NCI-H1092 treated with DMSO at 0.1 percent for 48 hours (cell line): ENCODE measurements at regions not wholly inside any gene's neighbourhood (a gene's known extent, or its start where the extent isn't known, plus 50 kb on each side); places are given as distances from the start of the nearest gene placed in this dataset.
"Not testable (repeated sequence)": the region's sequence is repeated elsewhere in the genome, so short reads cannot be mapped to it uniquely, and the experiment has no call there.

Source experiments
- DNase-seq: peaks from one replicate; lab custom pipeline; 2025; lab: John Stamatoyannopoulos, UW

DNA sequence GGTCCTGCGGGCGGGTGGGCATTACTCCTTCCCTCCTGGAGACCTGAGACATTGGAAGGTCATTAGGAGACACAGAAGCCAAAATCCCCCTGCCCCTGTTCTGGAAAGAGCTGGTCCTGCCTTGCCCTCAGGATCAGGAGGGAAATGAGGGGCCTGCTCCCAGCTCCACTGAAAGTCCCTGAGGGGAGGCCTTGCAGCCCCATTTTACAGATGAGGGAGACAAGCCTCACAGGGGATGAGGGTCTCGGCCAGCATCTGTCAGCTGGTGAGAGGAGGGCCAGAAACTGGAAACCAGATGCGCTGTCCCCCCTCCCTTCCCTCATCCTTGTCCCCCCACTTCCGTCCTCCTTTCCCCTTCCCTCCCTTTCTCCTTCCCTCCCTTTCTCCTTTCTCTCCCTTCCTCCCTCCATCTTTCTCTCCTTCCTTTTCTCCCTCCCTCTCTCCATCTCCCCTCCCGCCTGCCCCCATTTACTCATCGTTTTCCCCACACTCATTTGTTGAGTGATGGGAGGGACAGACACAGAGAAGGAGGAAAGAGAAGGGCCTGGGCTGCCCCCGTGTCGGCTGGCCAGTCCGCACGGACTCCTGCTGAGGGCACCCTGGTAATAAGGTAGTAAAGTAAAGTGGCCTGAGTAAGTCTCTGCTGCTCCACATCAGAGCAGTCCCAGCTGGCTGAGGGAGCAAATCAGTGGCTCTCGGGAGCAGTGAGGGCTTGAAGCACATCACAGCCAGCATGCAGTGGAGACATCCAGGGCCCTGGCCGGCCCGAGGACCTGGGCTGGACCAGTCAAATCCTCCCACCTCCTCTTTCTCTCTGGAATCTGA lies 112.4 kb upstream of the ALDH1A3 start:
- DNase-seq: no peak

DNA sequence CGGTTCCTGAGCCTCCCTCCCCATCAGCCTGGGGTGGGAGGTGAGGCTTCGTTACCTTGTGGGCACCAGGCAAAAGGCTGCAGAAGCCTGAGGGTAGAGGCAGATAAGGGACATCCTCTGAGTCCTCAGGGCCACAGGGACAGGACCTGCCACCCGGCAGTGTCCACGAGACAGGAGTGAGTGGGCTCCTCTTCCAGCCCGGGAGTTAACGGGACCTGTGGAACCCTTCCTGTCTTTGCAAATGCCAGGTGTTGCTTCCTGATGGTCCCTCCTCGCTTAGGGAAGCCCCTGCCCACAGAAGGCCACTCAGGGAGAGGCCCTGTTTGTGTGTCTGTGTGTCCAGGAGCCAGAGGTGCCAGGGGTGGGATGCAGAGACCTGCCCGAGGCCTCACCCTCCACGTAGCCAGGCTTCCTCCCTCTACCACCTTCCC lies 111.1 kb upstream of the ALDH1A3 start:
- DNase-seq: no peak

DNA sequence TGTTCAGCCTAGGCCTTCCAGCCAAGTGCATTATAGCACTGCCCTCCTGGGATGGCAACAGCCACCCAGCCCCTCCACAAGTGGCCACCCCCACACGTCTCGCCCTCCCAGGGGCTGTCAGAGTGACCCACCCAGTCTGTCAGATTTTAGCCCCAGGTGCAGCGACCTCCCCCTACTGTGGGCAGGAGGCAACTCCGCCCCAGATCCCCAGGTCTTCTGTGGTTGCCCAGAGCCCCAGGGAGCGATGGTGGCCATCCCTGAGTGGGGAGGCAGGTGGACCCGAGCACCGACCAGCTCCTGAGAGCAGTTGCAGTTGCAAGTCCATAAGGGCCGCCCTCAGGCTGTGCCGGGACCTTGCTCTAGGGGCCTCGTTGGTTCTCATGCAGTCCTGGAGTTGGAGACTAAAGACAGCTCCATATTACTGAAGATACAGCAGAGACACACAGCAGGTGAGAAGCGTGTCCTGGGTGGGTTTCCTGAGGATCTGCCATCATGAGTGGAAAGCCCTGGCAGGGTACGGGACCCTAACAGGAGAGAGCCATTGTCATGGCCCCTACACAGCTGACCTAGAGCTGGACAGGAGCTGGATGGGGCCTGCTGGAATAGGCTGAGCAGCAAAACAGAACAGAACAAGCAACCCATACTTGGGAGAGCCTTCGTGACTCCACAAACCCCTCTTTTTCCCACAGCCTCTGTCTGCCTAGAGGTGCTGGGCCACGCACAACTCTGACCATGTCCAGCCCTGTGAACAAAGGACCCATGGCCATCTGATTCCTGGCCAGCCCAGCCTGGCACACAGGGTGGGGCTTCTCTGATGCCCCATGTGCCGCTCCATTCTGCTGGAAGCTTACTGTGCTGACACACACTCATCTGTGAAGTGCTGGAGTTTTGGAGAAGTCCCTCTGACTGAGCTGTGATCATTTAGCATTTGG lies 110.3 kb upstream of the ALDH1A3 start:
- DNase-seq: no peak

DNA sequence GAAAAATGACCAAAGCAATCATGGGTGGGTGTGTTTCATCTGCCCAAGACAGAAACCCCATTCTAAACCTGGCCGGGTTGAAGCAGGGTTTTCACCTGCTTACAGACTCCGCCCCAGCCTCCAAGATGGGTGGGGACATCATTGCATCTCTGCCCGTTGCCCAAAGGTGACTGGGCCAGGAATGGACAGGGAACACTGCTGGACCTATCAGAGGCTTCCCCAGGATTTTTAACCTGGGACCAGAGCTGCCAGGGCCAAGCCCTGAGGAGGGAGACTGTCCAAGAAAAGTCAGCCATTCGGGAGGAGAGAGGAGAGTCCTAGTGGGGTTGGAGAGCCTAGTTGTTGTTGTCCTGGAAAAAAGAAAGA lies 109.7 kb upstream of the ALDH1A3 start:
- no peak for DNase-seq

DNA sequence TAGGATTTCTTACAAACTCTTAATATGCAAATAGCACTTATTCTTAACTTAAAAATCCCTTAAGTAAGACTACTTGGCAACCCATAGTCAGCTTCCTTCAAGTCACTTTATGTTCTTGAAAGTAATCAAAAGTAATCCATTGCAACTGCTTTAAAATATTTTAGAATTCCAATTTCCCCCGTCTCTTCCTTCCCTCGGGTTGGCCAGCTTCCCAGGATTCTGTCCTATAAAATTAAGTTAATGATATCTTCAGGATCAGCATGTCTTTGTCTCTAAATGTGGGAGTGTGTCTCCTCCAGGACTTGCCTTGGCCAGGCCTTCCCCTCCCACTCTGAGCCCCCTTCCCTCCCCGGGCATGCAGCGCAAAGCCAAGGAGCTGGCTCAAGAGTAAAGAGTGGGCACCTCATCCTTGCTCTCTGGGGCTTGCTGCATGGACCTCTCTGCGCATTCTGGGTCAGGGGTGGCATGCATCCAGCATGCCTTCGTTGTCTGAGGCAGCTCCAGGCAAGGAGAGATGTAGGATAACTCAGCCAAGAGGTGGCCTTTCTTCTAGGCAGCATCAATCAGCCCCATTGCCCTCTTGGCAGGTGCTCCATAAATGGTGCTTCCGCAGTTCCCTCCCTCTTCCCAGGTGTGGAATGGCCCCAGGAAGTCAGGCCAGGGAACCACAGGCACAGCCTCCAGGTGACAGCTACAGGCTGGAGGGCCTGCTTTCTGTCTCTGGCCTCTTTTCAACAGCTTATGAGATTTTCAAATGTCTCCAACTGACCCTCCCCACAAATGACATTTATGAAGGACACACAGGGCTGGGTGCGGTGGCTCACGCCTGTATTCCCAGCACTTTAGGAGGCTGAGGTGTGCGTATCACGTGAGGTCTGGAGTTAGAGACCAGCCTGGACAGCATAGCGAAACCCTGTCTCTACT lies 108.7 kb upstream of the ALDH1A3 start:
- no peak for DNase-seq

DNA sequence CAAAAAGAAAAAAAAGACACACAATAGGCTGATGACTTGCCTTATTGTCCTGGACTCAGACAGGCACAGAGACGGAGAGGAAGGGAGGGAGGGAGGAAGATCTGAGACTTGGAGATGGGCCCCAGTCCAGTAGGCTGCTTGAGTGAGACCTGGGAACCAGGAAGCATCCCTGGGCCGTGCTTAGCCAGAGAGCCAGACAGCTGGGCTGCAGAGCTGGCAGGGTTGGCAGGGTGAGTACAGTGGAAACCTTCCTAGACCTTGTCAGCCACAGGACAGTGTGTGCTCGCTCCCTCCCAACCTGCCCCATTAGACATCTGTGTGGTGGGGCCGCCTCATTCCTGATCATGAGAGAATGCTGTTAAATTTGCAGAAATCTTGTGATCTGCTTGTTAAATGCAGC lies 107.9 kb upstream of the ALDH1A3 start:
- DNase-seq: no peak

DNA sequence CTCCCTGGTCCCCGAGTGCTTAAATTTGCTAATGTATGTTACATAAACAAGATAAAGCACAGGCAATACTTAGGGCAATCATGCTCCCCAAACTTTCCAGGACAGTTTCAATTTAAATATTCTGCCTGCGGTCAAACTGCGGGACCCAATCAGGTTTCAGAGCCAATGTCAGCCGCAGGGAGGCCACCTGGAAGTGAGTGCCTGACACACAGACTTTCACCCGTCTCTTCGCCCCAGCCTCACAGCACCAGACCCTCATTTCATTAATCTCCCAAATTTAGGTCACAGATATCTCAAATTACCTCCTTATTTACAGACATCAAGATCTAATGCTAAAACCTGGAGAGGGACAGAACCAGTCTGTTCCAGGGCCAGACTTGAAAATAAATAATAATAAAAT lies 107.2 kb upstream of the ALDH1A3 start:
- no peak for DNase-seq

DNA sequence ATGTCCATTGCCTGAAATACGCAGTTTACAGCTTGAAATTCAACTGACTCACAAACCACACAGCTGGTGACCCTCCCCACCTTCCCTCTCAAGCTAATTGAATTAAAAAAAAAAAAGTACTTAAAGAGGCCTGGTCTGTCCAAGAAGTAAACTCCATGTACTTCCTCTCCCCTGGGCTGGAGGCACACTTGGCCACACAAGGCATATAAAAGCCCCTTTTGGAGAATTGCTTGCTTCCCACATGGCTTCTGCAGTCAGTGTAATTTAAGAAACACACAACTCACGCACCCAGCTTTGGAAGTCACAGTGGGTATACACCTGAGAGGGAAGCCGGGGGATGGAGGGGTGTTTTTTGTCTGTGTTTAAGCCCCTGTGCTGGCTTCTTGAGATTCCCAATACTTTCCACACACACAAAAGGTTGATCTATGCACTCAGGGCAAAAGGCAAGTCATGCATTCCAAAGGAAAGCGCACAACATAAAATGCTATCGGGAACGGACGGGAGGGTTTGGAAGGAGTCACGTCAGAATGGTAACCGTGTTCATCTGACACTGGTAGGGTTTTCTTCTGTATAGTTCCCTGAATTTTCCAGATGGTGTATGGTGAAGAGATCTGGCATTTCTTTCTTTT lies 106.6 kb upstream of the ALDH1A3 start:
- no peak for DNase-seq

DNA sequence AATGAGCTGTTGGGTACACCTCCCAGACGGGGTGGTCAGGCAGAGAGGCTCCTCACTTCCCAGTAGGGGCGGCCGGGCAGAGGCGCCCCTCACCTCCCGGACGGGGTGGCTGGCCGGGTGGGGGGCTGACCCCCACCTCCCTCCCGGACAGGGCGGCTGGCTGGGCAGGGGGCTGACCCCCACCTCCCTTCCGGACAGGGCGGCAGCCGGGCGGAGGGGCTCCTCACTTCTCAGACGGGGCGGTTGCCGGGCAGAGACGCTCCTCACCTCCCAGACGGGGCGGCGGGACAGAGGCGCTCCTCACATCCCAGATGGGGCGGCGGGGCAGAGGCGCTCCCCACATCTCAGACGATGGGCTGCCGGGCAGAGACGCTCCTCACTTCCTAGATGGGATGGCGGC lies 105.6 kb upstream of the ALDH1A3 start:
- DNase-seq: not testable (repeated sequence)

DNA sequence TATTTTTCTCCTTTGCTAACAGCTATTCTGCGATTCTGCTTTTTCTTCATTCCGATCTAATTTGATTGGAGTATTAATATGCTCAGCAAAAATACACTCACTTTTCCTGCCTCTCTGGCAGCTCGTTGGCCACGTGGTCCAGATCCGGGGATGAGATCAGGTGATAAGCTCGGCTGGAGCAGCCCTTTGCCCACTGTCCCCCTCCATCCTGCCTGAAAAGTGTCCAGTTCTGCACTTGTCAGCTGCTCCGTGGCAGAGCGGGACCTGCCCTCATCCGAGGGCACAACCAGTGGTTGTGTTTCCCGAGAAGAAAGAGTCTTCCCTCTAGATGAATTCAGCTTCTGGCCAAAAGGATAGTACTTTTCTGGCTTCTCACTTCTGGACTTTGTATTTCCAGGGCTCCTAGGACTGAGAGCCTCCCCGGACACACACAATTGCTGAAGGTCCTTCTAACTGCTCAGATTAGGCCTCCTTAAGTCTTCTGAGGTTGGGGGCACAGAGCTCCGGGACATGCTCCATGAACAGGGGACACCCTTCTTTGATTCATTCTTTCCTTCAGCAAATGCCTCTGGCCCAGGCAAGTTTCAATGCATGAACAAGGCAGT lies 103.9 kb upstream of the ALDH1A3 start:
- DNase-seq: no peak

DNA sequence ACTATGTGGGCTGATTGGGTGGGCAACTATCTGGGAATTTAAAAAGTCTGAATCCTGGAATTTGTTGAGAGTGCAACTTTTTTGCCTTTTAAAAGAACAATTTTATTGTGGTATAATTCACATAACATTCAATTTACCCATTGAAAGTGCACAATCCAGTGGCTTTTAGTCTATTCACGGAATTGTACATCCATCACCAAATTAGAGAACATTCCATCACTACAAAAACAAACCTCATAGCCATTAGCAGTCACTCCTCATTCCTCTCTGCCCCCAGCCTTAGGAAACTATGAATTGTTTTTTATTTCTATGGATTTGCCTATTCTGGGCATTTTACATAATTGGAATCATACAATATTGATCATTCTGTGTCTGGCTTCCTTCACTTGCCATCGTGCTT lies 101.8 kb upstream of the ALDH1A3 start:
- DNase-seq: no peak

DNA sequence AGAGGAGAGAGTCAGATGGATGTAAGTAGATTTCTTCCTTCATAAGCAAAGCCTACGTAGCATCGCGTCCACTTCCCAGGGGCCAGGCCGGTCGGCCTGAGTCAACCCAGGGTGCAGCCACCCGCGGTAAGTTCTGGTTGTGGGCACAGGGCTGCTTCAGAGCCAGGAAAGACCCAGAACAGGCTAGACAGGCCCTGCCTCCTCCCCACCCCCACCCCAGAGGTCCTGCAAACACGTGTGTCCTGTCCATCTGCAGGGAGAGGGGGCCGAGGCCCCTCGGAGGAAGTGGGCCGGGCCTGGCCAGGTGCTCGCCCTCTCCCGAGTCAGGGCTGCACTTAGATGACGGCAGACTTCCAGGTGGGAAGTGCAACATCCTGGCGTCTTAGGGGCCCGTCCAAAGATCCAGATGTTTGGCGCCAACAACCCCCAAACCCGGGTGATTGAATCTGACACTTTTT lies 100.8 kb upstream of the ALDH1A3 start:
- no peak for DNase-seq

DNA sequence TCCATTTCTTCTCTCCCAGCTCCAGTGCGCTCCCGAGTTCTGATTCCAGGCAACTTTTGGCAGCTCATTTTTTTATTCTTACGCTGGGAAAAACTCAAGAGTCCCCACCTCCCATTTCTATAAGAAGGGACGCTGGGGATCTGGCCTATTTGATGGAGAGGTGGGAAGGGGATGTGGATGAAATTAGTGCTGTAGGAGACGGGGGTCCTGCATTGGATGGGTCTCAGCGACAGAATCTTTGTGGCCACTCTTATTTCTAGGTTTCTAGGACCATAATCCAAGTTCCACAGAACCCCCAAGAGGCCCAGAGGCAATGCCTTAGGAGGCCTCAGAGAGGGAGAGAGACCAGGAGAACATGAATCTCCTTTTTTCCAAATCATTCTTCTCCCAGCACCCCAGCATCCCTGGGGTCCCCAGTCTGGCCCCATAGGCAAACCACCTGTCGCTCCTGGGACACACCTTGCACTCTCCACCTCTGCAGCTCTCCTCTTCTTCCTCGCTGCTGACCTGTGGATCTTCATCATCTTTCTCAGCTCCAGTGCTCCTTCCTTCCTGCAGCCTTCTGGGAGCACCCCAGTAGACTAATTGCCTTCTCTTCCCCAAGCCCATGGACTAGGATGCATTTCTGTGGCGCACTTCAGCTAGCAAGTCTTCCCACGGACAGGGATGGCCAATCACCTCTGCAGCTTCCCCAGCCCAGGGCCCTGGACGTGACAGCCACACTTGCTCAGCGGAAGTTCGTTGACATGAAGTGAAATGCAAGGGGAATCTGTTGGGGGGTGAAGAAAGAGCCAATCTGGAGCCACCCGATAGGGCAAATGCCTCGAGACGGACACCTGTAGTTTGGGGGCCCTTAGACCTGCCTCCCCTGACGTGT lies 100.1 kb upstream of the ALDH1A3 start:
- no peak for DNase-seq

DNA sequence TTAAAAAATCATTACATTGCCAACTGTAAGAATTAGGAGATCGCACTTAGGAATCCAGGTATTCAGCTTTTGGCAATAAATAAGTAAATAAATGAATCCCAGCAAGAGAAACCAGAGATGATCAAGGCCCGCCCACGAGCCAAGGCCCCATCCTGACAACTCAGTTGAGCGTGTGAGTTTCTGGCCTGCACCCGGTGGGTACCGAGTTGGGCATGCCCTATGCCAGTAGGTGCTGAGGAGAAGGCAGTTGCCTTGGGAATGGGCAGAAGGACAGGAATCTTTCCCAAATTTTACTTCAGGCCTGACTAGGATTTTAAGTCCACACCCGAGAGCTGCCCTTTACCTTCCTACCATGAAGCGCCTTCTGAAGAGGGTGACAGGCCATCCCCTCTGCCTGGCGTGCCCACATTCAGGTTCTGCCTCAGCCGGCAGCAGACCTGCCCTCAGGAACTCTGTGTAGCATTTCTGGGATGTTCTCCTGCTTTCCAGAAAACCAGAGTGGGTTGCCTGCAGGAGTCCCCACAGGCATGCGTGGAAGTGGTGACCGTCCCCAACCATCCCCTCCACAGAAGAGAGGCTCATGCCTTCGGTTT lies 99.3 kb upstream of the ALDH1A3 start:
- no peak for DNase-seq

DNA sequence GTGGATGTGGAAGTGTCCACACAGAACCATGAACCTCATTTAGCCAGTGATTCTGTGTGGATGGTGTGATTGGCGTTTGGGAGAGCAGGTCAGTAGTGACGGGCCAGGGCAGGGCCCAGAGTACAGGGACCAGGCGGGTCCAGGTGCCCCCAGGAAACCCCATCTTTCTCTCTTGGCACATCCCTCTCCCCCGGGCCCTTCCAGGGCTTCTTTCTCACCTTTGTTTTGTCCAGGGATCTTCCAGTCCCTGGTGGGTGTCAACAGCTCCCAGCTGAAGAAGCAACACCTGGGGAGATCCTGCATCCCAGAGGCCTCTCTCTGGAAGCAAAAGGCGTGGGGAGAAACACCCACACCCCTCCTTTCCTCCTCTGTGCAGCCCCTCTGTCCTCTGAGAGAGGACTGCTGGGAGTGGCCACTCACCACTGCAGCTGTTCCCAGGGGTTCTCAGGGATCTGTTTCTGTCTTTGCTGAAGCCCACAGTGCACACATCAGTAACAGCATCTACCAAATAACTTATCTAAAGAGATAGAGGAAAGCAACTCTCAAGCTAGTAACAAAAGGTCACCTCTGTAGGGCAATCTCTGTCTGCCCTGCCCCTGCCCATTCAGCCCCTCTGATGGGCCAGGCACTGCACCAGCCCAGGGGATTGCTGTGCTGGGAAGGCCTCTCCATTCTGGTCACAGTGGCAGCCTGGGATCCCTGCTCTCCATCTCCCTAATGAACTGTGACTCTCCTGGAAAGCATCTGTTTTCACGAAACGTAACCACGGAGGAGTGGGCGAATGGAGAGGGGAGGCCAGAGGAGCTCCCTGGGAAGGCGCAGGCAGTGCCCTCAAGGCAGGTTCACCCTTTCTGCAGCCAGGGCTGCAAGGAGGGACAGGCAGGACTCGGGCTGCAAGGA lies 98.3 kb upstream of the ALDH1A3 start:
- no peak for DNase-seq

DNA sequence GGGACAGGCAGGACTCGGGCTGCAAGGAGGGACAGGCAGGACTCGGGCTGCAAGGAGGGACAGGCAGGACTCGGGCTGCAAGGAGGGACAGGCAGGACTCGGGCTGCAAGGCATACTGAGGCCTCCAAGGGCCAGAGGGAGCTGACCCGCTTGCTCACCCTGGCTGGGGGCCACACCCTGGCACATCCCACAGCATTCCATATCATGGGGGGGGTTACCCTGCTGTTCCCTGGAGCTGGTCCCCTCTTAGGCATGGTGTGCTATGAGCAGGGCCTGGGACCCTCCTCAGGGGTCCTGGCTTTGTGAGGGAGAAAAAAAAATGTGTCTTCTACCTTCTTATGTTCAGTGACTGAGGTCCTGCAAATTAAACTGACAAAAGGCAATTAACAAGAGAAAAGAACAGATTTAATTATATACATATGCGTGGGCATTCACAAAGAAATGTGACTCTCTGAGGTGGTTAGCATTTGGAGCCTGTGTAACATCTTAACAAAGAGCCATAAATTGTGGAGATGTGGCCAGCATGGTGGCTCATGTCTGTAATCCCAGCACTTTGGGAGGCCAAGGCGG lies 97.6 kb upstream of the ALDH1A3 start:
- DNase-seq: no peak

DNA sequence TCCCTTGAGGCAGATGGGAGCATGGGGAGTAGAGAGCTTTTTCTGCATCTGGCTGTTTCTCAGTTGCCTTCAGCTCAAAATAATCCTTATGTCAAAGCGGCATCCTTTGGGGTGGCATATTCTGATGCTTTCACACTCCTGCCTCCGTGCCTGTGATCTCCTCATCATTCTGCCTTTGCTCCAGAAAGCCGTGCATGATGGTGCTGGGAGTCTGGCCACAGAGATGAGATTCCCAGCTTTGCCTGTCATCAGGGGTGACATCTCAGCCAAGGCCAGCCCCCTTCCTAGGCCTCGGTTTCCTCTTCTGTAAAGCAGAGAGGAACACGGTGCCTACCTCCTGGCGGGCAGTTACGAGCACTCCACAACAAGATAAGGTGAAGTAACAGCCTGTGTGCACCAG lies 96.3 kb upstream of the ALDH1A3 start:
- no peak for DNase-seq

DNA sequence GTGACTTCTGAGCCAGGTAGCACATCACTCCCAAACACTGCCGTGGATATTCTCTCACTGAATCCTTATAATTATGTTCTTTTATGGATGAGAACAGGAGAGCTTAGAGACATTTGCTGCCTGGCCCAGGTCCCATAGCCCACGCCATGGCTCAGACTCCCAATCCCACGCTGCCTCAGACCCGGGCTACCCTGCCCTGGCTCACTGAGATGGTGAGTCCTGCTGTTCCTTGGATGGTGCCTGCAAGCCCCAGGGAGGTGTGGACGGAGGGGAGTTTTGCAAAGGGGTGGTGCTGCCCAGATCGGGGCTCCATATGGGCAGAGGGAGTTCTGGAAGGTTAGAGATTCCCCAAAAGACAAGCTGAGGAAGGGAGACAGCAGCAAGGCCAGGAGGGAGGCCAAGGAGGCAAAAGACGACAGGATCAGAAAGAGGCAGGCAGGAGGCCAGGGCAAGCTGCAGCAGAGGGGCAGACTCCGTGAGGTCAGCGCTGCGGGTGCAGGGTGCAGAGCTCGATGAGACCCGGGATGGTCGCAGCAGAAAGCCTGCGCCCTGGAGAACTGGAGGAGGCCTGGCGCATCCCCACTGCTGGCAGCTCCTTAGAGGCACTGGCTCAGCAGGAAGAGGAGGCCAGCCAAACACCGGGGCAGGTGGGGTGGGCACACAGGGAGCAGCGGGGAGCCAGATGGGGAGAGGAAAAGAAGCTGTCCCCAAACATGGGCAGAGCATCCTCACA lies 95.7 kb upstream of the ALDH1A3 start:
- no peak for DNase-seq
